Thymus (tissue), 11 donors: ENCODE measurements at regions not wholly inside any gene's neighbourhood (a gene's known extent, or its start where the extent isn't known, plus 50 kb on each side); places are given as distances from the start of the nearest gene placed in this dataset.

Source experiments
- DNase-seq, 9 donors: peaks; one replicate each; pipeline ENCODE4 v3.0.0-alpha.2; 2013; ENCODE audit warnings: low spot score in 9 of 9, low read depth in 6 of 9, missing footprints in 1 of 9
- H3K27ac ChIP-seq, 2 donors: one replicate each; pipeline ENCODE4 v1.5.1; 2013; ENCODE audit warnings: control low read depth in 1 of 2, low read depth in 1 of 2, low read length in 1 of 2, mild to moderate bottlenecking in 1 of 2, moderate library complexity in 1 of 2
- H3K27me3 ChIP-seq, 2 donors: one replicate each; pipeline ENCODE4 v1.5.1; 2013; ENCODE audit warnings: low read length in 1 of 2; ENCODE audit not compliant: control insufficient read depth in 2 of 2, insufficient read depth in 1 of 2
- H3K36me3 ChIP-seq, 2 donors: one replicate each; pipeline ENCODE4 v1.5.1; 2013; ENCODE audit warnings: low read length in 1 of 2, mild to moderate bottlenecking in 1 of 2, moderate library complexity in 1 of 2; ENCODE audit not compliant: control insufficient read depth in 2 of 2, insufficient read depth in 2 of 2
- H3K4me1 ChIP-seq, 2 donors: one replicate each; pipeline ENCODE4 v1.5.1; 2013; ENCODE audit warnings: low read length in 2 of 2; ENCODE audit not compliant: control insufficient read depth in 2 of 2, insufficient read depth in 2 of 2
- H3K4me3 ChIP-seq, 2 donors: one replicate each; pipeline ENCODE4 v1.5.1; 2013; ENCODE audit warnings: low read length in 2 of 2, control low read depth in 1 of 2, mild to moderate bottlenecking in 1 of 2
- H3K9me3 ChIP-seq, 2 donors: one replicate each; pipeline ENCODE4 v1.5.1; 2013; ENCODE audit warnings: low read length in 1 of 2, mild to moderate bottlenecking in 1 of 2; ENCODE audit not compliant: control insufficient read depth in 2 of 2, insufficient read depth in 1 of 2
- WGBS: extraction: QIAGEN DNeasy Blood & Tissue Kit; methylation state at CpG from one replicate; pipeline ENCODE4 v1.1.7; 2013; 5-methylcytosine and 5-hydroxymethylcytosine counted together
- donor health status: healthy.

DNA sequence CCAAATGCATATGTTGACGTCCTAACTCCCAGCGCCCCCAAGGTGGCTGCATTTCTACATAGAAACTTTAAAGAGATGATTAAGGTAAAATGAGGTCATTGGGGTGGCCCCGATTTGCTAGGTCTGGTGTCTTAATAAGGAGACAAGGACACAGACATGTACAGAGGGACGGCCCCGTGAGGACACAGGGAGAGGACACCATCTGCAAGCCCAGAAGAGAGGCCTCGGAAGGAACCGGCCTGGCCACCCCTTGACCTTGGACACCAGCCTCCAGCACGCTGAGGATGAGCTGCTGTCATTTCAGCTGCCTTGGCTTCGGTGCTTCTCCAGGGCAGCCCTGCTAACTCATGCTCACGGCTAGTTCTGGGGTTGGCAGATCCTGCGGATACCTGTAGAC, 73.2 kb downstream of the MRPL36 start:
- peaks cover 0 to 40% of the 10 kb centered on the region in 2 donors for H3K27me3 ChIP-seq
- DNase-seq: no peak

DNA sequence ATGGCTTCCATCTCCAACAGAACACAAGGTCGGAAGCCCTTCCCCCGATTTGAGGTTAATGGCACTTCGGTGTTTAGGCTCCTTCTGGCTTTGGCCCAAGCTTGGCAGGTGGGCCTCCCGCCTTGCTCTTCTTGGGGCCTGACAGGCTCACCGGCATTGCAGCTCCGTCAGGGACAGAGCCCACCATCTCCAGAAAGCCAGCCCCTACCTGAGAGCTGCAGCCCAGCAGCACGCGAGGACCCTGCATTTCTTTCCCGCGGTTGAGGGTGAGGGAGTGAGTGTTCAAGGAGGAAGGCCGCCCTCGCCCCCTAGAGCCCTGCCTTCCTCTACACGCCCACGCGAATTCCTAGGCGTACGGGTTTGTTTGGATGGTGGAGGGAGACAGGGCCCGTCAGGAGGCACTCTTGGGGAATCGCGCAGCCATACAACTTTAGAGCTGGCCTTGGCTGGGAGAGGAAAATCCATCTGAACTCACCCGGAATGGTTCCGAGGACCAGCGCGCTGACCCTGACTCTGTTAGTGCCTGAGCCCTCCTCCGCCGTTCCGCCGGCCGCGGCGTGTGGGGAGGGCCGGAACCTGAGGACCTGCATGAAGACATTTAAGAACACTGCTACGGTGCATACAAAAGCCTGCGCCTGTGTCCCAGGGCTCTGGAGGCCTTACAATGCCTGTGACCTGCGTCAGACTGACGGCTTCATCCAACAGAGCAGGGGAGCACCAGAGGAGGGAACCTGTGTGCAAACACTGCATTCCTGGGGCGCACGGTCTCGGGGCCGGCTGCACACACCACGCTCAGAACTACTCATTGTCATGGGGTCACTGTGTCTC, 73.8 kb downstream of the MRPL36 start:
- Histone ChIP-seq H3K27me3 (peaks cover 0 to 40% of the 10 kb centered on the region in 2 donors), H3K27ac (no peak overlapping the region), H3K36me3 (no peaks in the 10 kb centered on the region), H3K9me3 (no peaks in the 10 kb centered on the region), H3K4me3 (no peak overlapping the region), H3K4me1 (no peaks in the 10 kb centered on the region)
- no peak for DNase-seq
- 75% methylated on average over 41 of the region's 41 CpGs for WGBS

More for the DNA sequence above, 73.2 kb downstream of the MRPL36 start:
- no peaks in the 10 kb centered on the region for H3K36me3 ChIP-seq
- H3K27ac ChIP-seq: no peak overlapping the region
- WGBS: 96% methylated on average over 11 of the region's 11 CpGs
- H3K9me3 ChIP-seq: no peaks in the 10 kb centered on the region
- H3K4me1 ChIP-seq: no peaks in the 10 kb centered on the region
- H3K4me3 ChIP-seq: no peak overlapping the region

GRCh38 chr5:1724822-1725602, 74.6 kb downstream of the MRPL36 start:
- Histone ChIP-seq H3K27me3 (peaks cover 0 to 40% of the 10 kb centered on the region in 2 donors), H3K9me3 (no peaks in the 10 kb centered on the region), H3K4me3 (no peak overlapping the region), H3K4me1 (no peaks in the 10 kb centered on the region), H3K27ac (no peak overlapping the region), H3K36me3 (no peaks in the 10 kb centered on the region)
- WGBS: 62% methylated on average over 41 of the region's 41 CpGs
- DNase-seq: no peak

- no peaks in the 10 kb centered on the region for H3K36me3 ChIP-seq
- peaks cover 0 to 38% of the 10 kb centered on the region in 2 donors for H3K27me3 ChIP-seq
- 90% methylated on average over 21 of the region's 21 CpGs for WGBS
These were observed 75.4 kb downstream of the MRPL36 start for GRCh38 chr5:1723957-1724821.

GRCh38 chr5:1723476-1723875, 76.2 kb downstream of the MRPL36 start:
- H3K27ac ChIP-seq: no peak overlapping the region
- WGBS: 94% methylated on average over 7 of the region's 7 CpGs
- H3K4me1 ChIP-seq: no peaks in the 10 kb centered on the region
- H3K36me3 ChIP-seq: no peaks in the 10 kb centered on the region
- no peaks in the 10 kb centered on the region for H3K9me3 ChIP-seq
- DNase-seq: no peak
- peaks cover 0 to 38% of the 10 kb centered on the region in 2 donors for H3K27me3 ChIP-seq
- H3K4me3 ChIP-seq: no peak overlapping the region

More at GRCh38 chr5:1723957-1724821, 75.4 kb downstream of the MRPL36 start:
- Histone ChIP-seq H3K4me1 (no peaks in the 10 kb centered on the region), H3K4me3 (no peak overlapping the region), H3K9me3 (no peaks in the 10 kb centered on the region), H3K27ac (no peak overlapping the region)
- DNase-seq: no peak

- H3K36me3 ChIP-seq: no peaks in the 10 kb centered on the region
- H3K9me3 ChIP-seq: no peaks in the 10 kb centered on the region
- no peak overlapping the region for H3K27ac ChIP-seq
- H3K4me3 ChIP-seq: no peak overlapping the region
- 82% methylated on average over 13 of the region's 13 CpGs for WGBS
- no peak for DNase-seq
- H3K4me1 ChIP-seq: no peaks in the 10 kb centered on the region
- peaks cover 0 to 36% of the 10 kb centered on the region in 2 donors for H3K27me3 ChIP-seq
These were observed 76.8 kb downstream of the MRPL36 start for GRCh38 chr5:1722877-1723276.

- no peak for DNase-seq
- Histone ChIP-seq H3K4me1 (no peaks in the 10 kb centered on the region), H3K36me3 (no peaks in the 10 kb centered on the region), H3K4me3 (no peak overlapping the region), H3K27me3 (peaks cover 0 to 18% of the 10 kb centered on the region in 2 donors), H3K9me3 (no peaks in the 10 kb centered on the region), H3K27ac (no peak overlapping the region)
- WGBS: 87% methylated on average over 21 of the region's 21 CpGs
These were observed 79.1 kb downstream of the MRPL36 start for GRCh38 chr5:1720396-1721110.

- 85% methylated on average over 5 of the region's 5 CpGs for WGBS
- H3K36me3 ChIP-seq: no peaks in the 10 kb centered on the region
- H3K9me3 ChIP-seq: no peaks in the 10 kb centered on the region
- peaks cover 0 to 11% of the 10 kb centered on the region in 2 donors for H3K27me3 ChIP-seq
- no peak overlapping the region for H3K4me3 ChIP-seq
- H3K27ac ChIP-seq: no peak overlapping the region
- H3K4me1 ChIP-seq: no peaks in the 10 kb centered on the region
- DNase-seq: no peak
These were observed 79.8 kb downstream of the MRPL36 start for GRCh38 chr5:1719860-1720259.
